OCI-LY7 (cell line): ENCODE measurements at regions not wholly inside any gene's neighbourhood (a gene's known extent, or its start where the extent isn't known, plus 50 kb on each side); places are given as distances from the start of the nearest gene placed in this dataset.

ENCODE experiments used
- BruUV-seq: library from RNA; stranded (reverse); fragments of 400-500 nt; replicated peaks from 2 replicates; lab custom pipeline; 2021; lab: Mats Ljungman, UMichigan
- CTCF ChIA-PET: fragments of 300-600 bp; sonication (Branson Sonifier 250); formaldehyde crosslinking; loops from one replicate; lab custom pipeline; 2022; ENCODE audit warnings: antibody characterized with exemption; ENCODE audit not compliant: unreplicated experiment; lab: Charles Lee
- POLR2A ChIA-PET: fragments of 300-600 bp; sonication (Branson Sonifier 250); formaldehyde crosslinking; loops from one replicate; lab custom pipeline; 2022; ENCODE audit warnings: antibody characterized with exemption; lab: Charles Lee
- DNase-seq: peaks from one replicate; pipeline ENCODE4 v3.0.0-alpha.2; 2015; ENCODE audit warnings: low spot score
- H2AFZ ChIP-seq: fragments of 200-600 bp; sonication (generic), shearing (Covaris generic); 2 replicates; pipeline ENCODE4 v1.6.1; 2014; ENCODE audit warnings: mild to moderate bottlenecking, antibody characterized with exemption, low read length, moderate library complexity
- H3K27ac ChIP-seq: fragments of 200-600 bp; sonication (generic); 2 replicates; pipeline ENCODE4 v1.5.1; 2014; ENCODE audit warnings: mixed run types, low read depth, mild to moderate bottlenecking, moderate library complexity, low read length, inconsistent platforms; ENCODE audit not compliant: poor library complexity, severe bottlenecking
- H3K36me3 ChIP-seq: fragments of 200-600 bp; sonication (generic); 2 replicates; pipeline ENCODE4 v1.6.1; 2014; ENCODE audit warnings: mild to moderate bottlenecking, antibody characterized with exemption, low read length, moderate library complexity, mixed read lengths; ENCODE audit not compliant: insufficient read depth
- H3K4me1 ChIP-seq: fragments of 200-600 bp; sonication (generic); 2 replicates; pipeline ENCODE4 v1.5.1; 2014; ENCODE audit warnings: mild to moderate bottlenecking, low read length; ENCODE audit not compliant: insufficient read depth, poor library complexity, severe bottlenecking
- H3K4me2 ChIP-seq: fragments of 200-600 bp; sonication (generic); 2 replicates; pipeline ENCODE4 v1.6.1; 2014; ENCODE audit warnings: mild to moderate bottlenecking, low read length
- H3K4me3 ChIP-seq: fragments of 200-600 bp; sonication (generic); 2 replicates; pipeline ENCODE4 v1.5.1; 2014; ENCODE audit warnings: mild to moderate bottlenecking, low read depth, low read length; ENCODE audit not compliant: poor library complexity, severe bottlenecking
- H3K79me2 ChIP-seq: fragments of 200-600 bp; sonication (generic); 2 replicates; pipeline ENCODE4 v1.6.1; 2016; ENCODE audit warnings: low read depth, mild to moderate bottlenecking, low read length, moderate library complexity, mixed read lengths; ENCODE audit not compliant: insufficient read depth
- H3K9me2 ChIP-seq: fragments of 200-600 bp; sonication (generic); 2 replicates; pipeline ENCODE4 v1.6.1; 2016; ENCODE audit warnings: mild to moderate bottlenecking, low read length, mixed read lengths; ENCODE audit not compliant: insufficient read depth
- H3K9me3 ChIP-seq: fragments of 200-600 bp; sonication (generic); 2 replicates; pipeline ENCODE4 v1.6.1; 2014; ENCODE audit warnings: mild to moderate bottlenecking, mixed run types, low read length, mixed read lengths
- H4K20me1 ChIP-seq: fragments of 200-600 bp; sonication (generic); 2 replicates; pipeline ENCODE4 v1.6.1; 2014; ENCODE audit warnings: mild to moderate bottlenecking, antibody characterized with exemption, low read length, moderate library complexity, mixed read lengths; ENCODE audit not compliant: insufficient read depth
- CTCF ChIP-seq: fragments of 200-600 bp; sonication (generic); conservative IDR thresholded peaks from 2 replicates; pipeline ENCODE4 v1.5.1; 2014; ENCODE audit warnings: mild to moderate bottlenecking, antibody characterized with exemption, low read length, moderate library complexity, mixed read lengths
- EZH2phosphoT487 ChIP-seq: fragments of 200-600 bp; sonication (generic); IDR thresholded peaks from 2 replicates; pipeline ENCODE4 v1.6.1; 2018; ENCODE audit warnings: low read depth, borderline replicate concordance, mild to moderate bottlenecking, mixed run types, antibody characterized with exemption, low read length, moderate library complexity, mixed read lengths
- intact Hi-C: fragments of 100-400 bp; cut with micrococcal nuclease; formaldehyde crosslinking; loops from one replicate; pipeline ENCODE4 v1.10.0; 2022; ENCODE audit not compliant: unreplicated experiment

GRCh38 chr9:108612513-108612912 is 243.3 kb downstream of the ACTL7B start:
- no peak for DNase-seq
- Histone ChIP-seq H3K4me2 (no peak overlapping the region), H3K27ac (no peak overlapping the region), H3K9me3 (no peaks in the 10 kb centered on the region), H3K9me2 (no peaks in the 10 kb centered on the region), H3K4me1 (no peaks in the 10 kb centered on the region), H3K79me2 (no peaks in the 10 kb centered on the region), H2AFZ (no peak overlapping the region), H3K4me3 (no peak overlapping the region), H3K36me3 (no peaks in the 10 kb centered on the region), H4K20me1 (no peaks in the 10 kb centered on the region)
- CTCF ChIA-PET = no interaction called here
- TF ChIP-seq CTCF (no peak), EZH2phosphoT487 (no peak)
- POLR2A ChIA-PET = interaction anchor here (0.6 kb wide), 1 partner anchor 244 kb away, joined by 4 read pairs; no protein-coding TSS in a partner anchor
- no TSS peak for BruUV-seq
- intact Hi-C loops = no loop called here

- DNase-seq = no peak
- Histone ChIP-seq H3K4me3 (no peak overlapping the region), H3K79me2 (no peaks in the 10 kb centered on the region), H3K4me2 (no peak overlapping the region), H3K27ac (no peak overlapping the region), H3K36me3 (no peaks in the 10 kb centered on the region), H3K4me1 (no peaks in the 10 kb centered on the region), H3K9me3 (no peaks in the 10 kb centered on the region), H3K9me2 (no peaks in the 10 kb centered on the region), H4K20me1 (no peaks in the 10 kb centered on the region), H2AFZ (no peak overlapping the region)
- intact Hi-C loops = no loop called here
- ChIA-PET CTCF (no interaction called here), POLR2A (no interaction called here)
- no TSS peak for BruUV-seq
- TF ChIP-seq EZH2phosphoT487 (no peak), CTCF (no peak)
These were observed 245.9 kb downstream of the ACTL7B start for GRCh38 chr9:108609897-108610253.

- CTCF ChIA-PET = no interaction called here
- Histone ChIP-seq H3K27ac (no peak overlapping the region), H3K4me1 (no peaks in the 10 kb centered on the region), H2AFZ (no peak overlapping the region), H3K36me3 (no peaks in the 10 kb centered on the region), H3K4me2 (no peak overlapping the region), H3K9me3 (no peaks in the 10 kb centered on the region), H4K20me1 (no peaks in the 10 kb centered on the region), H3K79me2 (no peaks in the 10 kb centered on the region), H3K4me3 (no peak overlapping the region), H3K9me2 (no peaks in the 10 kb centered on the region)
- BruUV-seq = no TSS peak
- TF ChIP-seq EZH2phosphoT487 (no peak), CTCF (no peak)
- no peak for DNase-seq
- intact Hi-C loops = no loop called here
- POLR2A ChIA-PET = no interaction called here
These were observed 246.4 kb downstream of the ACTL7B start for GRCh38 chr9:108609227-108609896.
